ENCODE measurements at regions not wholly inside any gene's neighbourhood (a gene's known extent, or its start where the extent isn't known, plus 50 kb on each side); places are given as distances from the start of the nearest gene placed in this dataset.

DNA sequence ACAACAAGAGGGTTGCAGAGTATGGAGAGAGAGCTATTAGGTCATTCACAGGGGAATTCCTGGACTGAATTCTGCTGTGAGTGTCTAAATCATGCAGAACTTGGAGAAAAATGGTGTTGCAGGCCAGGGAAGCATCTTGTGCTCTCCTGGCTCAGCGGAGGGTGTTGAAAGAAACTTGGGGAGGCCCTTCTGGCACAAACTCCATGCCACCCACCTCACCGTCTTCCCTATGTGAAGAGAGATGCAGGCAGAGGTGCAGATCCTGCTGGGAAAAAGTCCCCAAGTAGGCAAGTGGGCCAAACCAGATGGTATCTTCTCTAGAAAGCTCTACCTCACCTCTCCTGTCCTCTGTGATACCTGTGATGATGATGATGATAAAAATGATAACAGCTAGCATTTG is 604.3 kb upstream of the API5 start (continued):
- no peak for TF ChIP-seq MAZ (IDR thresholded peaks at IDR 0.05; ENCODE audit: borderline replicate concordance, low read depth, low read length)
- TF ChIP-seq MAZ (CRISPR knock-in tag; IDR thresholded peaks at IDR 0.05; ENCODE audit: low read depth), result no peak
- TF ChIP-seq GMEB1 (CRISPR knock-in tag; IDR thresholded peaks at IDR 0.05; ENCODE audit: borderline replicate concordance), result no peak
- no peak for TF ChIP-seq ZNF256 (CRISPR knock-in tag; conservative IDR thresholded peaks at IDR 0.05)
- no peak for TF ChIP-seq ZNF598 (CRISPR knock-in tag; IDR thresholded peaks at IDR 0.05; ENCODE audit: borderline replicate concordance)
- TF ChIP-seq RELA (CRISPR knock-in tag; IDR thresholded peaks at IDR 0.05), result no peak
- TF ChIP-seq ZSCAN25 (CRISPR knock-in tag; IDR thresholded peaks at IDR 0.05), result no peak
- no peak for TF ChIP-seq POLR2AphosphoS2 (IDR thresholded peaks at IDR 0.05; ENCODE audit: low read depth, low read length)
- no peak for TF ChIP-seq MED1 (CRISPR knock-in tag; IDR thresholded peaks at IDR 0.05)
- no peak for TF ChIP-seq E2F2 (CRISPR knock-in tag; IDR thresholded peaks at IDR 0.05; ENCODE audit: borderline replicate concordance)
- TF ChIP-seq HOXA7 (CRISPR knock-in tag; IDR thresholded peaks at IDR 0.05), result no peak
- no peak for TF ChIP-seq SMARCE1 (IDR thresholded peaks at IDR 0.05; ENCODE audit: borderline replicate concordance)
- TF ChIP-seq PHB2 (IDR thresholded peaks at IDR 0.05; ENCODE audit: partially characterized antibody), result no peak

GRCh38 chr11:42709216-42709615 is 602.6 kb upstream of the API5 start:
- ATAC-seq (no peak), DNase-seq (ENCODE audit: low spot score) (no peak), FAIRE-seq (no peak)
- no peak overlapping the region for H2AFZ ChIP-seq (ENCODE audit: low read length)
- WGBS (ENCODE audit: low lambda C conversion rate), result 53% methylated on average over 1 of the region's 1 CpG
- no peaks in the 10 kb centered on the region for H3K36me3 ChIP-seq (replicated peaks in 1 of 2; ENCODE audit: control insufficient read depth in 1 of 2, insufficient read depth in 2 of 2, low read length in 2 of 2)
- no peak overlapping the region for H3K9ac ChIP-seq (ENCODE audit: insufficient read depth, low read depth, low read length)
- no peaks in the 10 kb centered on the region for H3K27me3 ChIP-seq (ENCODE audit: control insufficient read depth in 1 of 2, insufficient read depth in 2 of 2, low read length in 2 of 2)
- in situ Hi-C loops (cut with HindIII; ENCODE audit: extremely low pct_ligation_motif_present, low pct_unique_long_range_greater_than_20kb) (no loop called here), intact Hi-C loops (cut with micrococcal nuclease; ENCODE audit: unreplicated experiment) (no loop called here)
- H3K4me3 ChIP-seq (replicated peaks in 1 of 3; ENCODE audit: insufficient read depth in 1 of 3, low read depth in 2 of 3, low read length in 3 of 3), result no peak overlapping the region
- no peak overlapping the region for H3K27ac ChIP-seq (ENCODE audit: extremely low read length, insufficient read depth, low read length)
- BruUV-seq (replicated peaks), result no TSS peak
- no peak overlapping the region for H3K4me2 ChIP-seq (ENCODE audit: low read depth, low read length)
- ChIA-PET POLR2A (no interaction called here), CTCF (ENCODE audit: low intra/inter-chr PET ratio, low total read pairs) (no interaction called here)
- no peaks in the 10 kb centered on the region for H3K4me1 ChIP-seq (ENCODE audit: insufficient read depth, low read length)
- H3K9me3 ChIP-seq (ENCODE audit: low read length), result no peaks in the 10 kb centered on the region
- H4K20me1 ChIP-seq (ENCODE audit: insufficient read depth, low read length), result no peaks in the 10 kb centered on the region
- H3K79me2 ChIP-seq (ENCODE audit: insufficient read depth, low read length), result no peaks in the 10 kb centered on the region
- TF ChIP-seq ZFP91 (CRISPR knock-in tag; IDR thresholded peaks at IDR 0.05; ENCODE audit: borderline replicate concordance), result no peak
- no peak for TF ChIP-seq SAP130 (CRISPR knock-in tag; IDR thresholded peaks at IDR 0.05; ENCODE audit: low read depth)
- TF ChIP-seq REST (IDR thresholded peaks at IDR 0.05; ENCODE audit: borderline replicate concordance in 1 of 2, low read depth in 1 of 2, low read length in 2 of 2), result no peak
- TF ChIP-seq ZNF569 (CRISPR knock-in tag; IDR thresholded peaks at IDR 0.05; ENCODE audit: borderline replicate concordance), result no peak
